Breast epithelium (tissue), 4 donors: ENCODE measurements at regions not wholly inside any gene's neighbourhood (a gene's known extent, or its start where the extent isn't known, plus 50 kb on each side); places are given as distances from the start of the nearest gene placed in this dataset.

Experiments
- DNase-seq, 2 donors: peaks; one replicate each; pipeline ENCODE4 v3.0.0-alpha.2; 2019; ENCODE audit warnings: low spot score in 2 of 2
- H3K27ac ChIP-seq, 2 donors: fragments of 200-600 bp; sonication (generic) in 1 of 2; one replicate each; pipeline ENCODE4 v1.5.1; 2016 to 2019; ENCODE audit warnings: mild to moderate bottlenecking in 1 of 2
- H3K27me3 ChIP-seq, 2 donors: fragments of 200-600 bp; sonication (generic) in 1 of 2; one replicate each; pipeline versions ENCODE4 v1.5.1 to v1.6.0; 2017 to 2019; ENCODE audit warnings: control low read depth in 1 of 2, mild to moderate bottlenecking in 1 of 2
- H3K36me3 ChIP-seq: fragments of 200-600 bp; one replicate; pipeline ENCODE4 v1.5.1; 2019
- H3K4me1 ChIP-seq, 2 donors: fragments of 200-600 bp; sonication (generic); one replicate each; pipeline ENCODE4 v1.5.1; 2016 to 2019; ENCODE audit warnings: control low read depth in 1 of 2
- H3K4me3 ChIP-seq, 3 donors: fragments of 200-600 bp; sonication (generic); 1 replicate in 2 of 3; 2 replicates in 1 of 3; pipeline ENCODE4 v1.5.1; 2016 to 2019; ENCODE audit warnings: mild to moderate bottlenecking in 3 of 3, moderate library complexity in 2 of 3
- H3K9me3 ChIP-seq, 2 donors: fragments of 200-600 bp; sonication (generic) in 1 of 2; one replicate each; pipeline ENCODE4 v1.5.1; 2016 to 2019; ENCODE audit warnings: control low read depth in 1 of 2
- CTCF ChIP-seq, 3 donors: fragments of 450-650 bp; IDR thresholded peaks; one replicate each; pipeline ENCODE4 v1.5.1; 2016 to 2017; ENCODE audit warnings: antibody characterized with exemption in 3 of 3, mild to moderate bottlenecking in 3 of 3, moderate library complexity in 3 of 3
- POLR2A ChIP-seq: fragments of 450-650 bp; IDR thresholded peaks from one replicate; pipeline ENCODE4 v1.6.1; 2016; ENCODE audit warnings: antibody characterized with exemption, mild to moderate bottlenecking, moderate library complexity
- POLR2AphosphoS5 ChIP-seq, 3 donors: sonication (generic); formaldehyde crosslinking; IDR thresholded peaks; one replicate each; pipeline ENCODE4 v1.6.1; 2017; ENCODE audit warnings: antibody characterized with exemption in 3 of 3
- intact Hi-C: fragments of 100-400 bp; cut with DNase I; formaldehyde crosslinking; loops from one replicate; pipeline ENCODE4 v1.15.1; 2023; ENCODE audit warnings: low total_unique reads

DNA sequence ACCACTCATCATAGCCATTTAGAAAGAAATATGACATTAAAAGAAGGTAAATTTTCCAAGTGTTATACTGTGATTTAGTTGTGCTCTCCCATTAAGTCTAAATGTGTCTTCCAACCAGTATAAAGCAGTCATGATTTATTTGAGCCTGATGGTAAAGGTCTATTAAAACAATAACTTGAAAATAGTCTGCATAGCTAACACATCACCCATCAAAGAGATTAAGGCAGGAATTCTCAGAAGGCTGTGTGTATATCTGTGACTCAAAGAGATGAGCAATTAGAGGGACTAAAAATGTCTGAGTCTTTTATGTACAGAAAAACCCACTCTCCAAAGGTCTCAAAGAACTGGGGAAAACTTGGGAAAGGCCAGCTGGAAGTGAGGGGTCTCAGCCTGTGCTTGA is 70.3 kb upstream of the IQCM start:
- H3K27ac ChIP-seq, result no peak overlapping the region
- H3K36me3 ChIP-seq, result no peaks in the 10 kb centered on the region
- no peaks in the 10 kb centered on the region for H3K9me3 ChIP-seq
- no peak overlapping the region for H3K4me3 ChIP-seq
- no peaks in the 10 kb centered on the region for H3K27me3 ChIP-seq
- no peak for DNase-seq
- intact Hi-C loops, result no loop called here
- no peaks in the 10 kb centered on the region for H3K4me1 ChIP-seq
- TF ChIP-seq POLR2AphosphoS5 (IDR thresholded peaks at IDR 0.05) (no peak), CTCF (IDR thresholded peaks at IDR 0.05) (no peak), POLR2A (no peak)

DNA sequence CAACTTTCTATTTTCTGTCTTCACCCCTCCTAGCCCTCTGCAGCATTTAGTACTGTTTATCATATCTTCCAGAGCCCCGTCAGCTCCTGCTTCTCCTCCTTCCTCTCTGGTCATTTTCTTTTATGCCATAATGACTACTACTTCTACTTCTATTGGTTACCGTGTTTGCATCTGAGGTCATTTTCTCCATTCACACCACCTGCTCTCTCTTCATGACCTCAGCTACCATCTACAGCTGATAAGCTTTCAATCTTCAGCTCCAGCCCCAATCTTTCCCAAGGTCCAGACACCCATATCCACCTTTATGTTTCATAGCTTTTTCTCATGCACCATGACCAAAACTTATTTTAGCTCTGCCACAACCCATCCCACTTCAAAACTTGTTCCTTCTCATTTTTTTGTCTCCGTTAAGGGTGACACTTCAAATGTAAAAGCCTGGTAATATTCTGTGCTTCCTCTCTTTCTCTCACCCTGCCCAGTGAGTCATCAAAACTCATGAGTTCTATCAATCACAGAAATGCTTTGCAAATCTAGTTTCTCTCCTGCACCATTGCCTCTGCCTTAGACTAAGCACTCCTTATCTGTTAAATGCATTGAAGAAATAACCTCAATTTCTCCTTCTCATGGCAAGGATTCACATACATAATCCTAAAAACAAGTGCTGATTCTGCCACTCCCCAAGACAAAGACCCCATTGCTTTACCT is 71.3 kb upstream of the IQCM start:
- H3K4me1 ChIP-seq, result no peaks in the 10 kb centered on the region
- no peak overlapping the region for H3K4me3 ChIP-seq
- H3K9me3 ChIP-seq, result no peaks in the 10 kb centered on the region
- DNase-seq, result no peak
- no peak overlapping the region for H3K27ac ChIP-seq
- no peaks in the 10 kb centered on the region for H3K27me3 ChIP-seq
- TF ChIP-seq POLR2AphosphoS5 (IDR thresholded peaks at IDR 0.05) (no peak), CTCF (IDR thresholded peaks at IDR 0.05) (no peak), POLR2A (no peak)
- intact Hi-C loops, result no loop called here
- H3K36me3 ChIP-seq, result no peaks in the 10 kb centered on the region

DNA sequence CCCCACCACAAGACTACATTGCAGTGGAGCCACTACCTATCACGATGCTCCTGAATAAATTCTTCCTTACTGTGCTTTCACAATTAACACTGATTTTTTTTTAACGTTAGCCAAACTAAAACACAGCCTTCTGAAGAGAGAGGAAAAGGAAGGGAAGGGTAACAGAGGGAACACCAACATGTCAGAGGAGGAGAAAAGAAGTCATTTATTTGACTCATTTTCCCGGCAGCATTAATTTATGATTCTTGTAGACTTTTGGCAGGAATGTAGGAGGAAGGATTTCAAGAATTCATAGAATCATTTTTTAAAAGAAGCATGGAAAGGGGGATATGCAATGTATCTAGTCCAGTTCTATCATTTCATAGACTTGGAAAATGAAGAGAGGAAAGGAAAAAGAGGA is 74.3 kb upstream of the IQCM start:
- Histone ChIP-seq H3K9me3 (no peaks in the 10 kb centered on the region), H3K27ac (no peak overlapping the region), H3K27me3 (no peaks in the 10 kb centered on the region), H3K36me3 (no peaks in the 10 kb centered on the region), H3K4me1 (no peaks in the 10 kb centered on the region), H3K4me3 (no peak overlapping the region)
- TF ChIP-seq CTCF (IDR thresholded peaks at IDR 0.05) (no peak), POLR2A (no peak), POLR2AphosphoS5 (IDR thresholded peaks at IDR 0.05) (no peak)
- no peak for DNase-seq
- intact Hi-C loops, result no loop called here

GRCh38 chr4:149890531-149890930 is 74.9 kb upstream of the IQCM start:
- no peak for TF ChIP-seq POLR2AphosphoS5 (IDR thresholded peaks at IDR 0.05)
- no peak for TF ChIP-seq CTCF (IDR thresholded peaks at IDR 0.05)
- no peak for TF ChIP-seq POLR2A
- no peak overlapping the region for H3K4me3 ChIP-seq
- intact Hi-C loops, result no loop called here
- DNase-seq, result no peak
- H3K36me3 ChIP-seq, result no peaks in the 10 kb centered on the region
- no peaks in the 10 kb centered on the region for H3K4me1 ChIP-seq
- H3K9me3 ChIP-seq, result no peaks in the 10 kb centered on the region
- H3K27me3 ChIP-seq, result no peaks in the 10 kb centered on the region
- H3K27ac ChIP-seq, result no peak overlapping the region

DNA sequence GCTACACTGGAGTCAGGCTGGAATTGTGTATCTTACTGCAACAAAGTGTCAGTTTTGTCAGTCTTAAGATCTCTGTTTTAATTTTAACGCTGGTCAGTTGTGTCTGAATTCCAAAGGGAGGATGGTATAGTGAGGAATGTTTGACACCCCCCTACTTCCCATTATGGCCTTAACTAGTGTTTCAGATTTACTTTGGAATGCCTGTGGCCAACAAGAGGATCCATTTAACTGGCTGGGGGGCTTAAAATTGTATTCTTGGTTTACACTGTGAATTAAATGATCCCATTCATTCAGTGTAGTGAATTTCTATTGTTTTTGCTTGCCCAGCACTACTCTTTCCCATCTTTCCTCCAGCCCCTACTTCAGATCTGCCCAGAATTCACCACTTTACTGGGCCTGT is 75.8 kb upstream of the IQCM start:
- Histone ChIP-seq H3K27ac (no peak overlapping the region), H3K36me3 (no peaks in the 10 kb centered on the region), H3K4me1 (no peaks in the 10 kb centered on the region), H3K4me3 (no peak overlapping the region), H3K27me3 (no peaks in the 10 kb centered on the region), H3K9me3 (no peaks in the 10 kb centered on the region)
- TF ChIP-seq CTCF (IDR thresholded peaks at IDR 0.05), result no peak
- no peak for TF ChIP-seq POLR2A
- TF ChIP-seq POLR2AphosphoS5 (IDR thresholded peaks at IDR 0.05), result no peak
- DNase-seq, result no peak
- intact Hi-C loops, result no loop called here
